PFSK-1 (cell line): ENCODE measurements at regions not wholly inside any gene's neighbourhood (a gene's known extent, or its start where the extent isn't known, plus 50 kb on each side); places are given as distances from the start of the nearest gene placed in this dataset.

Experiments
- FOXP2 ChIP-seq: optimal IDR thresholded peaks from 2 replicates; pipeline ENCODE3; 2011; ENCODE audit warnings: borderline replicate concordance, control low read depth, inconsistent platforms; ENCODE audit not compliant: insufficient read depth; ENCODE audit errors: extremely low read length, extremely low read depth
- POLR2AphosphoS5 ChIP-seq: IDR thresholded peaks from 2 replicates; pipeline ENCODE4 v1.6.1; 2012; ENCODE audit warnings: low read depth, mild to moderate bottlenecking, control low read depth, low read length, moderate library complexity
- SIN3A ChIP-seq: IDR thresholded peaks from 2 replicates; pipeline ENCODE4 v1.6.1; 2012; ENCODE audit warnings: mild to moderate bottlenecking, low read length, moderate library complexity, borderline replicate concordance; ENCODE audit not compliant: insufficient read depth
- TAF1 ChIP-seq: IDR thresholded peaks from 2 replicates; pipeline ENCODE4 v1.6.1; 2012; ENCODE audit warnings: low read length, control low read depth, borderline replicate concordance; ENCODE audit not compliant: insufficient read depth
- TF ChIP-seq, protein P1 (sequence below), 2 experiments: IDR thresholded peaks; 2 replicates each; pipeline versions ENCODE4 v1.6.1 to v1.8.0; 2011 to 2012; ENCODE audit warnings: low read depth in 2 of 2, low read length in 2 of 2, control low read depth in 1 of 2, inconsistent platforms in 1 of 2, mild to moderate bottlenecking in 1 of 2, moderate library complexity in 1 of 2; ENCODE audit not compliant: insufficient read depth in 1 of 2

DNA sequence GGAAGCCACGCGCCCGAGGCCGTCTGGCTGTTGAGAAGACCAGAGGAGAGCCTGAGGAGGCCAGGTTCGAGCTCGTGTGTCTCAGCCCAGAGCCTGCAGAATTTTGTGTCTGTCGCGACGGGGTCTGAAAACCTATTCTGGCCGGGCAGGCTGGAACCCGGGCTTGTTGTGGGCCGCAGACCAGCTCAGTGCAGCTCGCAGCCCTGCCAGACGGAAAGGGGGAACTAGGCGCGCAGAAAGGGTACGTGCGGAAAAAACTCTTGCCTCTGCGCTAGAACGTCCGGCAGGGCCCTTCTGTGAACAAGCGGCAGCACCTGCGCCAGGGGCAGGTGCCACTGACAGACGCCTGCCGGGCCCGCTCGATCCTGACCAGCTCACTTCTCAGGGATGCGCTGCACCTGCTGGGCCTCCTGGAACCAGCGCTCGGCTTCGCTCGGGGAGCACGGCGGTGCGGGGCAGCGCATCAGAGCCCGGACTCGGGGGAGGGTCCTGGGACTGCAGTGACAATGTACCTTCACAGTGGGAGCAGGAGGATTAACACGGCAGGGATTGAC lies 409.3 kb downstream of the BRD1 start:
- no peak for TF ChIP-seq SIN3A

DNA sequence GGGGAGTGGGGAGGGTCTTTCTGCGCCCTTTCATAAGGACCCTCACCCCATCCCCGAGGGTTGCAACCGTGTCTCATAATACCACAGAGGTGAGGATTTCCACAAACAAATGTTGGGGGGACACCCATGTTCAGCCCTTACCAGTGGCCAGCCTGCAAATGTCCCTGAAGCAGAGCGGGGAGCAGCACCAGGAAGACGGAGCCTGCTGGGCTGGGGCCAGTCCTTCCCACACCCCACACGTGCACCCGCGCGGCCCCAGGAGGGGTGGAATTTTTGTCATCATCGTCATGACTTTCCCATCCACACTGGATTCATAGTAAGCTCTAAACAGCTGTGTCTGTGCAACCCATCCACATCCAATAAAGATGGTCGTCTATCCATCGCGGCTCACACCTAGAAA lies 409.8 kb downstream of the BRD1 start:
- no peak for TF ChIP-seq TAF1
- TF ChIP-seq POLR2AphosphoS5 = no peak
- no peak for TF ChIP-seq SIN3A
- TF ChIP-seq, protein P1, sequence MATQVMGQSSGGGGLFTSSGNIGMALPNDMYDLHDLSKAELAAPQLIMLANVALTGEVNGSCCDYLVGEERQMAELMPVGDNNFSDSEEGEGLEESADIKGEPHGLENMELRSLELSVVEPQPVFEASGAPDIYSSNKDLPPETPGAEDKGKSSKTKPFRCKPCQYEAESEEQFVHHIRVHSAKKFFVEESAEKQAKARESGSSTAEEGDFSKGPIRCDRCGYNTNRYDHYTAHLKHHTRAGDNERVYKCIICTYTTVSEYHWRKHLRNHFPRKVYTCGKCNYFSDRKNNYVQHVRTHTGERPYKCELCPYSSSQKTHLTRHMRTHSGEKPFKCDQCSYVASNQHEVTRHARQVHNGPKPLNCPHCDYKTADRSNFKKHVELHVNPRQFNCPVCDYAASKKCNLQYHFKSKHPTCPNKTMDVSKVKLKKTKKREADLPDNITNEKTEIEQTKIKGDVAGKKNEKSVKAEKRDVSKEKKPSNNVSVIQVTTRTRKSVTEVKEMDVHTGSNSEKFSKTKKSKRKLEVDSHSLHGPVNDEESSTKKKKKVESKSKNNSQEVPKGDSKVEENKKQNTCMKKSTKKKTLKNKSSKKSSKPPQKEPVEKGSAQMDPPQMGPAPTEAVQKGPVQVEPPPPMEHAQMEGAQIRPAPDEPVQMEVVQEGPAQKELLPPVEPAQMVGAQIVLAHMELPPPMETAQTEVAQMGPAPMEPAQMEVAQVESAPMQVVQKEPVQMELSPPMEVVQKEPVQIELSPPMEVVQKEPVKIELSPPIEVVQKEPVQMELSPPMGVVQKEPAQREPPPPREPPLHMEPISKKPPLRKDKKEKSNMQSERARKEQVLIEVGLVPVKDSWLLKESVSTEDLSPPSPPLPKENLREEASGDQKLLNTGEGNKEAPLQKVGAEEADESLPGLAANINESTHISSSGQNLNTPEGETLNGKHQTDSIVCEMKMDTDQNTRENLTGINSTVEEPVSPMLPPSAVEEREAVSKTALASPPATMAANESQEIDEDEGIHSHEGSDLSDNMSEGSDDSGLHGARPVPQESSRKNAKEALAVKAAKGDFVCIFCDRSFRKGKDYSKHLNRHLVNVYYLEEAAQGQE (IDR thresholded peaks at IDR 0.05; ENCODE audit: insufficient read depth in 1 of 2, low read depth in 2 of 2, low read length in 2 of 2) = no peak
- TF ChIP-seq FOXP2 = no peak

GRCh38 chr22:49417326-49417725 lies 410.3 kb downstream of the BRD1 start:
- no peak for TF ChIP-seq TAF1
- no peak for TF ChIP-seq POLR2AphosphoS5
- TF ChIP-seq, protein P1 (IDR thresholded peaks at IDR 0.05; ENCODE audit: insufficient read depth in 1 of 2, low read depth in 2 of 2, low read length in 2 of 2) = no peak
- TF ChIP-seq SIN3A = no peak
- TF ChIP-seq FOXP2 = no peak

DNA sequence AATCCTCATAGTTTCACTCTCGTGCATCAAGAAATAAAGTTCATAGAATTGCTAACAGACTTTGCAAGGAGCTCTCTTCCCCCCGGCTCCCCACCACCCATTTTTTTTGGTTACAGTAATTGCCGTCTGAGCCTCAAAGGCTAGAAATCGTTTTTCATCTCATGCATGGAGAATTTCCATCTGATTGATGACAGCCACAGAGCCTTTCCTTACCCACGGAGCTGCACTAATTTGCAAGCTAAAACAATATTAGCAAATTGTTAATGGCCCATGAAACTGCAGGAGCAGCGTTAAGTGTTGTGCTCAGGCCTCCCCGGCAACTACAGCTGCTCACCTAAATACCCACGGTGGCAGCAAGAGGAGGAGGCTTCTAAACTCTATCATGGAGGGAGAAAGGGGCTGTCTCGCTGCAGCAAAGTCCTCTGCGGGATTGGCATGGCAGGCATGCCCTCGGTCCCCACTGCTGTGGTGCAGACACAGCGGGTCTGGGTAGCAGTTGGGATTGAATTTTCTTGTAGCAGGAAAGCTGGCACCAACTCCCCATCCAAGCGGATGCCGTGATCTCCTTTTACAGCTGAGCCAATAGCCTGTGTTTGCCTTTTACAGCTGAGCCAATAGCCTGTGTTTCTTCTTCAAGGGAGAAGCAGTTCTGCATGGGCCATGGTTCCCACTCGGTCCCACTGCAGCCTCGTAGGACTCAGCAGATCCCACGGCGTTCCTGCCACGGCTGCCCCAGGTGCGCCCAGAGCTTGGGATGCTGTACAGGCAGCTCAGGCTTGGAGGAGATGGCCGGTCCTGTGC lies 412.3 kb downstream of the BRD1 start:
- no peak for TF ChIP-seq POLR2AphosphoS5
- TF ChIP-seq, protein P1 (IDR thresholded peaks at IDR 0.05; ENCODE audit: insufficient read depth in 1 of 2, low read depth in 2 of 2, low read length in 2 of 2) = no peak
- no peak for TF ChIP-seq FOXP2
- no peak for TF ChIP-seq SIN3A
- TF ChIP-seq TAF1 = no peak

- no peak for TF ChIP-seq FOXP2
- TF ChIP-seq, protein P1 (IDR thresholded peaks at IDR 0.05; ENCODE audit: insufficient read depth in 1 of 2, low read depth in 2 of 2, low read length in 2 of 2) = no peak
- no peak for TF ChIP-seq TAF1
- no peak for TF ChIP-seq POLR2AphosphoS5
- TF ChIP-seq SIN3A = no peak
These were observed 414.1 kb downstream of the BRD1 start for GRCh38 chr22:49413551-49413950.
